Neuronal stem cell (in vitro differentiated cells): ENCODE measurements at regions not wholly inside any gene's neighbourhood (a gene's known extent, or its start where the extent isn't known, plus 50 kb on each side); places are given as distances from the start of the nearest gene placed in this dataset.

Experiments used
- DNase-seq: peaks from one replicate; pipeline ENCODE4 v3.0.0-alpha.2; 2013; ENCODE audit warnings: low spot score
- H2AFZ ChIP-seq: one replicate; pipeline ENCODE4 v1.6.1; 2013; ENCODE audit warnings: mild to moderate bottlenecking, low read length, inconsistent platforms
- H2AK5ac ChIP-seq: 2 replicates; pipeline ENCODE4 v1.6.1; 2013; ENCODE audit warnings: low read depth, mild to moderate bottlenecking, inconsistent platforms, low read length, moderate library complexity, mixed read lengths
- H2BK120ac ChIP-seq: 2 replicates; pipeline ENCODE4 v1.6.1; 2013; ENCODE audit warnings: low read depth, mild to moderate bottlenecking, inconsistent platforms, low read length, moderate library complexity, mixed read lengths
- H2BK12ac ChIP-seq: one replicate; pipeline ENCODE4 v1.6.1; 2013; ENCODE audit warnings: low read length, inconsistent platforms
- H2BK15ac ChIP-seq: 2 replicates; pipeline ENCODE4 v1.6.1; 2013; ENCODE audit warnings: mild to moderate bottlenecking, low read length, inconsistent platforms, mixed read lengths
- H2BK5ac ChIP-seq: one replicate; pipeline ENCODE4 v1.6.1; 2013; ENCODE audit warnings: inconsistent platforms, mild to moderate bottlenecking, low read length, moderate library complexity
- H3K14ac ChIP-seq: one replicate; pipeline ENCODE4 v1.6.1; 2013; ENCODE audit warnings: low read length, inconsistent platforms
- H3K18ac ChIP-seq: 2 replicates; pipeline ENCODE4 v1.6.1; 2013; ENCODE audit warnings: low read length, inconsistent platforms
- H3K23ac ChIP-seq: 2 replicates; pipeline ENCODE4 v1.6.1; 2013; ENCODE audit warnings: low read depth, mild to moderate bottlenecking, mixed read lengths, low read length, inconsistent platforms; ENCODE audit not compliant: poor library complexity
- H3K27ac ChIP-seq: replicated peaks from 3 replicates; pipeline ENCODE4 v1.5.1; 2013; ENCODE audit warnings: low read length, inconsistent platforms
- H3K27me3 ChIP-seq, 3 experiments: 2 replicates each; pipeline ENCODE4 v1.6.1; 2013; ENCODE audit warnings: low read length in 3 of 3, mild to moderate bottlenecking in 2 of 3, inconsistent platforms in 1 of 3, low read depth in 1 of 3, mixed read lengths in 1 of 3, moderate library complexity in 1 of 3; ENCODE audit not compliant: control insufficient read depth in 3 of 3, insufficient read depth in 3 of 3
- H3K36me3 ChIP-seq, 2 donors: replicated peaks in 1 of 2; 2 replicates each; pipeline ENCODE4 v1.6.1; 2013; ENCODE audit warnings: low read length in 2 of 2; ENCODE audit not compliant: control insufficient read depth in 2 of 2, insufficient read depth in 2 of 2
- H3K4ac ChIP-seq: 2 replicates; pipeline ENCODE4 v1.6.1; 2013; ENCODE audit warnings: inconsistent platforms, mild to moderate bottlenecking, low read length, moderate library complexity
- H3K4me1 ChIP-seq, 2 donors: 1 replicate in 1 of 2; 2 replicates in 1 of 2; pipeline ENCODE4 v1.6.1; 2013; ENCODE audit warnings: low read length in 2 of 2, low read depth in 1 of 2; ENCODE audit not compliant: control insufficient read depth in 2 of 2, insufficient read depth in 1 of 2
- H3K4me2 ChIP-seq: one replicate; pipeline ENCODE4 v1.6.1; 2013; ENCODE audit warnings: mild to moderate bottlenecking, low read length, inconsistent platforms; ENCODE audit not compliant: insufficient read depth, poor library complexity, severe bottlenecking
- H3K4me3 ChIP-seq, 2 donors: 2 replicates each; pipeline ENCODE4 v1.5.1; 2013; ENCODE audit warnings: low read length in 2 of 2, mild to moderate bottlenecking in 2 of 2, inconsistent platforms in 1 of 2, moderate library complexity in 1 of 2
- H3K79me1 ChIP-seq: one replicate; pipeline ENCODE4 v1.6.1; 2013; ENCODE audit warnings: low read depth, mild to moderate bottlenecking, inconsistent platforms, low read length, moderate library complexity
- H3K9ac ChIP-seq: one replicate; pipeline ENCODE4 v1.6.1; 2013; ENCODE audit warnings: mild to moderate bottlenecking, low read depth, low read length, inconsistent platforms; ENCODE audit not compliant: poor library complexity
- H3K9me3 ChIP-seq, 2 donors: replicated peaks in 1 of 2; 2 replicates each; pipeline versions ENCODE3 to v1.6.1; 2013; ENCODE audit warnings: low read length in 2 of 2, mild to moderate bottlenecking in 2 of 2, inconsistent platforms in 1 of 2, low read depth in 1 of 2, mixed read lengths in 1 of 2, moderate library complexity in 1 of 2; ENCODE audit not compliant: control insufficient read depth in 2 of 2, insufficient read depth in 1 of 2
- H4K8ac ChIP-seq: one replicate; pipeline ENCODE4 v1.6.1; 2013; ENCODE audit warnings: low read depth, mild to moderate bottlenecking, inconsistent platforms, low read length, moderate library complexity
- H4K91ac ChIP-seq: one replicate; pipeline ENCODE4 v1.6.1; 2013; ENCODE audit warnings: low read length, low read depth, mild to moderate bottlenecking, inconsistent platforms; ENCODE audit not compliant: poor library complexity
- WGBS, 2 donors: extraction: QIAGEN DNeasy Blood & Tissue Kit; methylation state at CpG; one replicate each; pipeline ENCODE4 v1.1.7; 2013; ENCODE audit warnings: missing lambda C conversion rate in 2 of 2, mixed read lengths in 1 of 2; ENCODE audit not compliant: insufficient read length in 2 of 2, insufficient replicate concordance in 1 of 2; ENCODE audit errors: extremely low coverage in 2 of 2; 5-methylcytosine and 5-hydroxymethylcytosine counted together

- Histone ChIP-seq H2BK120ac (no peak overlapping the region), H4K91ac (no peak overlapping the region), H3K9me3 (no peaks in the 10 kb centered on the region), H3K79me1 (no peaks in the 10 kb centered on the region), H3K14ac (no peak overlapping the region), H2AK5ac (no peak overlapping the region), H3K4ac (no peak overlapping the region), H3K27me3 (no peaks in the 10 kb centered on the region), H4K8ac (no peak overlapping the region), H3K27ac (no peak overlapping the region), H2BK15ac (no peak overlapping the region), H3K36me3 (no peaks in the 10 kb centered on the region), H3K4me1 (no peaks in the 10 kb centered on the region), H2AFZ (no peak overlapping the region), H2BK12ac (no peak overlapping the region), H3K4me2 (no peak overlapping the region), H3K18ac (no peak overlapping the region), H2BK5ac (no peak overlapping the region), H3K9ac (no peak overlapping the region), H3K4me3 (no peak overlapping the region), H3K23ac (no peak overlapping the region)
- WGBS, 2 donors, result no CpG with 5 or more reads among the region's 1 CpG
- DNase-seq, result no peak
Measured at GRCh38 chr12:40451661-40452060, 226.9 kb downstream of the LRRK2 start.

GRCh38 chr12:40464121-40464520 lies 228.1 kb upstream of the CNTN1 start:
- H3K18ac ChIP-seq, result no peak overlapping the region
- no peak overlapping the region for H3K4me3 ChIP-seq
- no peak overlapping the region for H2BK12ac ChIP-seq
- H2BK120ac ChIP-seq, result no peak overlapping the region
- H3K4me2 ChIP-seq, result no peak overlapping the region
- no peak overlapping the region for H2AFZ ChIP-seq
- peaks cover 0 to 3% (median 0%) of the 10 kb centered on the region in 3 experiments for H3K27me3 ChIP-seq
- H4K8ac ChIP-seq, result no peak overlapping the region
- no peak overlapping the region for H3K14ac ChIP-seq
- H2AK5ac ChIP-seq, result no peak overlapping the region
- H2BK15ac ChIP-seq, result no peak overlapping the region
- no peak overlapping the region for H3K23ac ChIP-seq
- no peak overlapping the region for H4K91ac ChIP-seq
- no peaks in the 10 kb centered on the region for H3K79me1 ChIP-seq
- H3K4ac ChIP-seq, result no peak overlapping the region
- DNase-seq, result no peak
- no peak overlapping the region for H3K9ac ChIP-seq
- H3K36me3 ChIP-seq, result no peaks in the 10 kb centered on the region
- H3K27ac ChIP-seq, result no peak overlapping the region
- no peaks in the 10 kb centered on the region for H3K9me3 ChIP-seq
- H3K4me1 ChIP-seq, result no peaks in the 10 kb centered on the region
- H2BK5ac ChIP-seq, result no peak overlapping the region
- no CpG with 5 or more reads among the region's 2 CpGs for WGBS, 2 donors

GRCh38 chr12:40469736-40470135 lies 222.5 kb upstream of the CNTN1 start:
- no peaks in the 10 kb centered on the region for H3K9me3 ChIP-seq
- no peak overlapping the region for H3K4ac ChIP-seq
- H3K27me3 ChIP-seq, result no peaks in the 10 kb centered on the region
- WGBS, 2 donors, result no CpG with 5 or more reads among the region's 6 CpGs
- no peak overlapping the region for H3K4me2 ChIP-seq
- H4K8ac ChIP-seq, result no peak overlapping the region
- H2AK5ac ChIP-seq, result no peak overlapping the region
- no peak overlapping the region for H2BK15ac ChIP-seq
- no peaks in the 10 kb centered on the region for H3K36me3 ChIP-seq
- no peak overlapping the region for H3K27ac ChIP-seq
- no peak overlapping the region for H2AFZ ChIP-seq
- H3K18ac ChIP-seq, result no peak overlapping the region
- H3K79me1 ChIP-seq, result no peaks in the 10 kb centered on the region
- no peak overlapping the region for H2BK12ac ChIP-seq
- H3K4me1 ChIP-seq, result peaks cover 0 to 4% of the 10 kb centered on the region in 2 donors
- no peak overlapping the region for H3K14ac ChIP-seq
- H3K4me3 ChIP-seq, result no peak overlapping the region
- no peak for DNase-seq
- no peak overlapping the region for H3K23ac ChIP-seq
- no peak overlapping the region for H4K91ac ChIP-seq
- H2BK120ac ChIP-seq, result no peak overlapping the region
- H2BK5ac ChIP-seq, result no peak overlapping the region
- H3K9ac ChIP-seq, result no peak overlapping the region

- no peak overlapping the region for H3K4me2 ChIP-seq
- no peak overlapping the region for H4K91ac ChIP-seq
- no peak for DNase-seq
- no peak overlapping the region for H2AFZ ChIP-seq
- H3K79me1 ChIP-seq, result no peaks in the 10 kb centered on the region
- no peaks in the 10 kb centered on the region for H3K36me3 ChIP-seq
- H2BK5ac ChIP-seq, result no peak overlapping the region
- no peaks in the 10 kb centered on the region for H3K27me3 ChIP-seq
- peaks cover 0 to 4% of the 10 kb centered on the region in 2 donors for H3K4me1 ChIP-seq
- no peak overlapping the region for H2BK12ac ChIP-seq
- H2BK15ac ChIP-seq, result no peak overlapping the region
- no peak overlapping the region for H2AK5ac ChIP-seq
- no CpG with 5 or more reads among the region's 5 CpGs for WGBS, 2 donors
- no peak overlapping the region for H3K4ac ChIP-seq
- no peak overlapping the region for H3K18ac ChIP-seq
- no peak overlapping the region for H3K9ac ChIP-seq
- H3K4me3 ChIP-seq, result no peak overlapping the region
- no peak overlapping the region for H2BK120ac ChIP-seq
- H3K27ac ChIP-seq, result no peak overlapping the region
- H3K9me3 ChIP-seq, result no peaks in the 10 kb centered on the region
- no peak overlapping the region for H3K23ac ChIP-seq
- H4K8ac ChIP-seq, result no peak overlapping the region
- no peak overlapping the region for H3K14ac ChIP-seq
Measured at GRCh38 chr12:40473962-40474361, 218.3 kb upstream of the CNTN1 start.
